ENCODE measurements at regions not wholly inside any gene's neighbourhood (a gene's known extent, or its start where the extent isn't known, plus 50 kb on each side); places are given as distances from the start of the nearest gene placed in this dataset.

DNA sequence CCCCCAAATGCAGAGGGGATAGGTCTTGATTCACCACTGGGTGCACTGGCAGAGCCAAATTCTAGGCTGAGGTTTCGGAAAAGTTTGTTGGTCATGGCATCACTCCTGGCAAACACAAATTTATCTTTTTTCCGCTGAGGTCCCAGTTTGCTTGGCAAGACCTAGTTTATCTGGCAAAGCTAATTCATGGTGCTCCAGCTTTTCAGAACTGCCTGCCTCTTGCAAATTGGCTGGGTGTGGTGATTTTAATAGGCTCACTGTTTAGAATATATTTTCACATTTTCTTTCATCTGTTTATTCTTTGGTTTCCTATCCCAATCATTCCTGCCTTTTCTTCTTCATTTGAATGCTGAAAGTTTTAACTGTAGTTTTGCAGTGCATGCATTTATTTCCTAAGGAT lies 50.5 kb upstream of the MAMDC2 start:
- H3K9me2 ChIP-seq (replicated peaks; ENCODE audit: low read length) = no peaks in the 10 kb centered on the region
- CTCF ChIA-PET = interaction anchor here (0.5 kb wide), 1 partner anchor 506 kb away, joined by 3 read pairs; no protein-coding TSS in a partner anchor
- DNase-seq = no peak
- peaks cover 9% of the 10 kb centered on the region; the same call in 1 of the 2 replicates for H3K27me3 ChIP-seq (ENCODE audit: low read length)
- no peaks in the 10 kb centered on the region for H3K79me2 ChIP-seq (ENCODE audit: low read length)
- no TSS peak for BruUV-seq (replicated peaks)
- H2AFZ ChIP-seq (ENCODE audit: low read length) = no peak overlapping the region
- no peak overlapping the region for H3K4me3 ChIP-seq (ENCODE audit: low read length)
- TF ChIP-seq EZH2phosphoT487 (IDR thresholded peaks at IDR 0.05; ENCODE audit: borderline replicate concordance, low read length) = no peak
- TF ChIP-seq, protein P1, sequence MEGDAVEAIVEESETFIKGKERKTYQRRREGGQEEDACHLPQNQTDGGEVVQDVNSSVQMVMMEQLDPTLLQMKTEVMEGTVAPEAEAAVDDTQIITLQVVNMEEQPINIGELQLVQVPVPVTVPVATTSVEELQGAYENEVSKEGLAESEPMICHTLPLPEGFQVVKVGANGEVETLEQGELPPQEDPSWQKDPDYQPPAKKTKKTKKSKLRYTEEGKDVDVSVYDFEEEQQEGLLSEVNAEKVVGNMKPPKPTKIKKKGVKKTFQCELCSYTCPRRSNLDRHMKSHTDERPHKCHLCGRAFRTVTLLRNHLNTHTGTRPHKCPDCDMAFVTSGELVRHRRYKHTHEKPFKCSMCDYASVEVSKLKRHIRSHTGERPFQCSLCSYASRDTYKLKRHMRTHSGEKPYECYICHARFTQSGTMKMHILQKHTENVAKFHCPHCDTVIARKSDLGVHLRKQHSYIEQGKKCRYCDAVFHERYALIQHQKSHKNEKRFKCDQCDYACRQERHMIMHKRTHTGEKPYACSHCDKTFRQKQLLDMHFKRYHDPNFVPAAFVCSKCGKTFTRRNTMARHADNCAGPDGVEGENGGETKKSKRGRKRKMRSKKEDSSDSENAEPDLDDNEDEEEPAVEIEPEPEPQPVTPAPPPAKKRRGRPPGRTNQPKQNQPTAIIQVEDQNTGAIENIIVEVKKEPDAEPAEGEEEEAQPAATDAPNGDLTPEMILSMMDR (conservative IDR thresholded peaks at IDR 0.05; ENCODE audit: low read depth, low read length) = no peak
- TF ChIP-seq EZH2 (IDR thresholded peaks at IDR 0.05; ENCODE audit: low read length, unreplicated experiment) = no peak
- H3F3A ChIP-seq (ENCODE audit: low read length, unreplicated experiment) = no peaks in the 10 kb centered on the region
- no peak overlapping the region for H3K9ac ChIP-seq (ENCODE audit: low read length)
- no peak overlapping the region for H3K4me2 ChIP-seq (ENCODE audit: low read length)
- intact Hi-C loops (cut with micrococcal nuclease) = no loop called here
- no peaks in the 10 kb centered on the region for H3K9me3 ChIP-seq (ENCODE audit: low read length)
- no peaks in the 10 kb centered on the region for H4K20me1 ChIP-seq (ENCODE audit: low read length)
- ATAC-seq = no peak
- H3K36me3 ChIP-seq (ENCODE audit: low read depth, low read length) = no peaks in the 10 kb centered on the region
- POLR2A ChIA-PET (ENCODE audit: unreplicated experiment) = no interaction called here
- no peak overlapping the region for H3K27ac ChIP-seq (ENCODE audit: low read length)
- H3K4me1 ChIP-seq (ENCODE audit: insufficient read depth, low read length) = no peaks in the 10 kb centered on the region

Data from PC-3 (cell line).